ENCODE measurements at regions not wholly inside any gene's neighbourhood (a gene's known extent, or its start where the extent isn't known, plus 50 kb on each side); places are given as distances from the start of the nearest gene placed in this dataset.

- TF ChIP-seq CTCF (IDR thresholded peaks at IDR 0.05; ENCODE audit: low read depth, low read length, poor library complexity, severe bottlenecking) = no peak
- no peak for TF ChIP-seq EZH2phosphoT487 (IDR thresholded peaks at IDR 0.05; ENCODE audit: borderline replicate concordance, low read length)
Measured at GRCh38 chr2:18771212-18771611, 181.8 kb upstream of the NT5C1B start.

All from DOHH2 (cell line).